ENCODE measurements at regions not wholly inside any gene's neighbourhood (a gene's known extent, or its start where the extent isn't known, plus 50 kb on each side); places are given as distances from the start of the nearest gene placed in this dataset.

DNA sequence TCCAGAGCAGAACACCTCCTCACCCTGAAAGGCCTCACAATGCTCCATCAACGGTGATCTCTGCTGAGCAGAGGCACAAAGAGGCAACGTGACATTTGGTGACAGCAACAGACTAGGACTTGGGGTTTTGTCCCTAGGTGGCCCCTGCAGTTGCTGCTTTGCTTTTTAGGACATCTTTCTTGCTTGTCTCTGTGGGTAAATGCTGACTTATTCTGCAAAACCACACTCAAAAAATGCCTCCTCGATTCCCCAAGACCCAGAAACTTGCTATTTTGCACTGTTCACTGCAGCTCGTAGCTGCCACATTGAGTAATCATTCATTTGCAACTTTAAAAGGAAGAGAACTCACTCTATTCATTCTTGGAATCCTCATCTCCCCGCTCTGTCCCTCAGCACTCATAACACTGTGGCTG, 209.9 kb downstream of the LY86 start:
- Histone ChIP-seq H3K27me3 (replicated peaks; ENCODE audit: insufficient read depth, low read depth, low read length, poor library complexity) (no peaks in the 10 kb centered on the region), H3K9me3 (ENCODE audit: low read depth, low read length, poor library complexity, severe bottlenecking) (no peaks in the 10 kb centered on the region), H3K36me3 (ENCODE audit: insufficient read depth, low read length, poor library complexity, severe bottlenecking) (no peaks in the 10 kb centered on the region), H3K27ac (ENCODE audit: low read depth, low read length, poor library complexity, severe bottlenecking) (no peak overlapping the region), H3K4me1 (ENCODE audit: insufficient read depth, low read length, poor library complexity, severe bottlenecking) (peaks cover 3% of the 10 kb centered on the region), H3K4me3 (ENCODE audit: low read depth, low read length, poor library complexity, severe bottlenecking) (no peak overlapping the region)
- DNase-seq (ENCODE audit: low spot score) = no peak
- ChIA-PET POLR2A (ENCODE audit: low non-redundant PET) (no interaction called here), CTCF (no interaction called here)
- intact Hi-C loops (cut with micrococcal nuclease; ENCODE audit: unreplicated experiment) = no loop called here
- TF ChIP-seq, protein P1, sequence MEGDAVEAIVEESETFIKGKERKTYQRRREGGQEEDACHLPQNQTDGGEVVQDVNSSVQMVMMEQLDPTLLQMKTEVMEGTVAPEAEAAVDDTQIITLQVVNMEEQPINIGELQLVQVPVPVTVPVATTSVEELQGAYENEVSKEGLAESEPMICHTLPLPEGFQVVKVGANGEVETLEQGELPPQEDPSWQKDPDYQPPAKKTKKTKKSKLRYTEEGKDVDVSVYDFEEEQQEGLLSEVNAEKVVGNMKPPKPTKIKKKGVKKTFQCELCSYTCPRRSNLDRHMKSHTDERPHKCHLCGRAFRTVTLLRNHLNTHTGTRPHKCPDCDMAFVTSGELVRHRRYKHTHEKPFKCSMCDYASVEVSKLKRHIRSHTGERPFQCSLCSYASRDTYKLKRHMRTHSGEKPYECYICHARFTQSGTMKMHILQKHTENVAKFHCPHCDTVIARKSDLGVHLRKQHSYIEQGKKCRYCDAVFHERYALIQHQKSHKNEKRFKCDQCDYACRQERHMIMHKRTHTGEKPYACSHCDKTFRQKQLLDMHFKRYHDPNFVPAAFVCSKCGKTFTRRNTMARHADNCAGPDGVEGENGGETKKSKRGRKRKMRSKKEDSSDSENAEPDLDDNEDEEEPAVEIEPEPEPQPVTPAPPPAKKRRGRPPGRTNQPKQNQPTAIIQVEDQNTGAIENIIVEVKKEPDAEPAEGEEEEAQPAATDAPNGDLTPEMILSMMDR (conservative IDR thresholded peaks at IDR 0.05; ENCODE audit: low read depth, low read length) = no peak
- TF ChIP-seq EZH2 (IDR thresholded peaks at IDR 0.05; ENCODE audit: borderline replicate concordance, low read depth, low read length, poor library complexity, severe bottlenecking) = no peak
- no TSS peak for BruUV-seq (replicated peaks)

DNA sequence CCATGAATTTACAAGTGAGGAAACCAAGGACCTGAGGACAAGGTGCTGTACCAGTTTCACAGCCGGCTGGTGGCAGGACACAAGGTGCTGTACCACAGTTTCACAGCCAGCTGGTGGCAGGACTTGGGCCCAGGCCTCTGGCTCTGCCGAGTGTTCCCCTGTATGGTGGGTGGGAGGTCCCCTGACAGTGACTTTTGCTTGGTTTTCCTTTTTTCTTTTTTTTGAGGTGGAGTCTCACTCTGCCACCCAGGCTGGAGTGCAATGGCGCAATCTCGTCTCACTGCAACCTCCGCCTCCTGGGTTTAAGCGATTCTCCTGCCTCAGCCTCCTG, 212.4 kb downstream of the LY86 start:
- H3K4me1 ChIP-seq (ENCODE audit: insufficient read depth, low read length, poor library complexity, severe bottlenecking) = peaks cover 3% of the 10 kb centered on the region
- H3K27me3 ChIP-seq (replicated peaks; ENCODE audit: insufficient read depth, low read depth, low read length, poor library complexity) = no peaks in the 10 kb centered on the region
- no peaks in the 10 kb centered on the region for H3K9me3 ChIP-seq (ENCODE audit: low read depth, low read length, poor library complexity, severe bottlenecking)
- no peak overlapping the region for H3K27ac ChIP-seq (ENCODE audit: low read depth, low read length, poor library complexity, severe bottlenecking)
- H3K36me3 ChIP-seq (ENCODE audit: insufficient read depth, low read length, poor library complexity, severe bottlenecking) = no peaks in the 10 kb centered on the region
- ChIA-PET CTCF (no interaction called here), POLR2A (ENCODE audit: low non-redundant PET) (no interaction called here)
- no peak overlapping the region for H3K4me3 ChIP-seq (ENCODE audit: low read depth, low read length, poor library complexity, severe bottlenecking)
- BruUV-seq (replicated peaks) = no TSS peak
- TF ChIP-seq, protein P1 (conservative IDR thresholded peaks at IDR 0.05; ENCODE audit: low read depth, low read length) = no peak
- TF ChIP-seq EZH2 (IDR thresholded peaks at IDR 0.05; ENCODE audit: borderline replicate concordance, low read depth, low read length, poor library complexity, severe bottlenecking) = no peak
- no peak for DNase-seq (ENCODE audit: low spot score)
- intact Hi-C loops (cut with micrococcal nuclease; ENCODE audit: unreplicated experiment) = no loop called here

DNA sequence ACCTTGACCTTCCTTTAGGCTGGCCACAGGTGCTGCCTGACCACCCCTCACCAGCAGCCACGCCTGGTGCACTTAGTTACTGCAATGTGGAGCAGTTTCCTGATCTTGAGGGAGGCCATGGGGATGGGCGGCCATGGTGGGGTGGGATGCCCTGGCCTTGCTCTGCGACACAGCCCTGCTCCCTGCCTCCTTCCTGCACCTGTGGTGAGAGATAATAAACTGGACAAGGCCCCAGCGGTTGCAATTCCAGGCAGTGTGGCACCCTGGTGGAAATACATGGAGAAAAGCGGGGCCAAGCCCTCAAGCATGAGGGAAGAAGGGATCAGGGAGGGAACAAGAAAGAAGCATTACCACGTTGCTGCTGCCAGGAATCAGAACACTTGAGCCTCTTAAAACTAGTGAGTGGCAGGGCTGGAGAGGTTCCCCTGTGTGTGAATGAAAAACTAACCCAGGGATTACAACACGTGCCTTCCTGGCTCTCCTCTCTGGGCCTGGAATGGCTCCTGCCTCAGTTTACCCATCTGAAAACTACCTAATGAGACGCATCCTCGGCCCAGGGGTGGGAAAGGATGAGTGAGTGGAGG, 213.2 kb downstream of the LY86 start:
- Histone ChIP-seq H3K27me3 (replicated peaks; ENCODE audit: insufficient read depth, low read depth, low read length, poor library complexity) (no peaks in the 10 kb centered on the region), H3K4me1 (ENCODE audit: insufficient read depth, low read length, poor library complexity, severe bottlenecking) (peaks cover 3% of the 10 kb centered on the region), H3K27ac (ENCODE audit: low read depth, low read length, poor library complexity, severe bottlenecking) (no peak overlapping the region), H3K36me3 (ENCODE audit: insufficient read depth, low read length, poor library complexity, severe bottlenecking) (no peaks in the 10 kb centered on the region), H3K4me3 (ENCODE audit: low read depth, low read length, poor library complexity, severe bottlenecking) (no peak overlapping the region), H3K9me3 (ENCODE audit: low read depth, low read length, poor library complexity, severe bottlenecking) (no peaks in the 10 kb centered on the region)
- no TSS peak for BruUV-seq (replicated peaks)
- CTCF ChIA-PET = no interaction called here
- POLR2A ChIA-PET (ENCODE audit: low non-redundant PET) = no interaction called here
- TF ChIP-seq, protein P1 (conservative IDR thresholded peaks at IDR 0.05; ENCODE audit: low read depth, low read length) = no peak
- TF ChIP-seq EZH2 (IDR thresholded peaks at IDR 0.05; ENCODE audit: borderline replicate concordance, low read depth, low read length, poor library complexity, severe bottlenecking) = no peak
- no peak for DNase-seq (ENCODE audit: low spot score)
- intact Hi-C loops (cut with micrococcal nuclease; ENCODE audit: unreplicated experiment) = no loop called here
